ENCODE measurements at regions not wholly inside any gene's neighbourhood (a gene's known extent, or its start where the extent isn't known, plus 50 kb on each side); places are given as distances from the start of the nearest gene placed in this dataset.

DNA sequence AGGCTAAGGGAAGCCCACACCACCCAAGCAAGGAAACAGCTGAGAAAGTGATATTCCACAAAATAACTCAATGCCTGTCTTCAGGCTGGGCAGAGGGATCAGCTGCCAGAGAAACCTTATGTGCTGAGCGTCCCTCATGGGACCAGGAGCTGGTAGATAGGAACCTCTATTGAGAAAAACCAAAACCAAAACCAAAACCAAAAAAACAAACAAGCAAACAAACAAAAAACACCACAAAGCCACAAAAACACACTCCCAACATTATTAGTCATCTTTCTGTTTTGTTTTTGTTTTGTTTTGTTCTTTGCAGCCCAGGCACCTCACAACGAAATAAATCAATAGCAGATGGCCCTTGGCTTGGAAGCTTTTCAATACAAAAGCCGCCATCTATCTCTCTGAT lies 760.8 kb upstream of the CELF2 start:
- TF ChIP-seq EZH2 (IDR thresholded peaks at IDR 0.05; ENCODE audit: insufficient read depth, poor library complexity, severe bottlenecking) (no peak), EZH2phosphoT487 (IDR thresholded peaks at IDR 0.05; ENCODE audit: insufficient read depth, low read depth) (no peak)
